Lung (tissue), 11 donors: ENCODE measurements at regions not wholly inside any gene's neighbourhood (a gene's known extent, or its start where the extent isn't known, plus 50 kb on each side); places are given as distances from the start of the nearest gene placed in this dataset.

Experiments
- ATAC-seq: fragments of 200-7000 bp; cut with Tn5 transposase; one replicate; pipeline ENCODE4 v1.9.1; 2020; ENCODE audit warnings: moderate number of reproducible peaks; ENCODE audit not compliant: insufficient read depth, low FRiP score
- DNase-seq, 3 donors: peaks; one replicate each; pipeline ENCODE4 v3.0.0-alpha.2; 2013 to 2017
- H3K27ac ChIP-seq, 2 donors: one replicate each; pipeline ENCODE4 v1.5.1; 2013; ENCODE audit warnings: mild to moderate bottlenecking in 2 of 2, moderate library complexity in 2 of 2, control low read depth in 1 of 2, inconsistent platforms in 1 of 2, low read depth in 1 of 2, low read length in 1 of 2
- H3K27me3 ChIP-seq, 3 donors: one replicate each; pipeline ENCODE4 v1.5.1; 2013; ENCODE audit warnings: low read length in 2 of 3; ENCODE audit not compliant: control insufficient read depth in 3 of 3, insufficient read depth in 3 of 3
- H3K36me3 ChIP-seq, 4 donors: one replicate each; pipeline ENCODE4 v1.5.1; 2013; ENCODE audit warnings: low read length in 4 of 4, mild to moderate bottlenecking in 1 of 4, moderate library complexity in 1 of 4; ENCODE audit not compliant: control insufficient read depth in 4 of 4, insufficient read depth in 4 of 4
- H3K4me1 ChIP-seq, 5 donors: one replicate each; pipeline ENCODE4 v1.5.1; 2013; ENCODE audit warnings: low read length in 5 of 5, mild to moderate bottlenecking in 2 of 5, moderate library complexity in 1 of 5; ENCODE audit not compliant: control insufficient read depth in 5 of 5, insufficient read depth in 5 of 5
- H3K4me3 ChIP-seq: one replicate; pipeline ENCODE4 v1.5.1; 2013; ENCODE audit warnings: mild to moderate bottlenecking, control low read depth, moderate library complexity
- H3K9ac ChIP-seq, 2 donors: one replicate each; pipeline ENCODE4 v1.5.1; 2013; ENCODE audit warnings: low read length in 2 of 2, control low read depth in 1 of 2; ENCODE audit not compliant: insufficient read depth in 1 of 2
- H3K9me3 ChIP-seq, 4 donors: one replicate each; pipeline ENCODE4 v1.5.1; 2013; ENCODE audit warnings: low read length in 3 of 4, mild to moderate bottlenecking in 1 of 4, moderate library complexity in 1 of 4; ENCODE audit not compliant: control insufficient read depth in 4 of 4, insufficient read depth in 3 of 4
- WGBS, 2 donors: extraction: QIAGEN DNeasy Blood & Tissue Kit; methylation state at CpG; one replicate each; pipeline ENCODE4 v1.1.7; 2013; 5-methylcytosine and 5-hydroxymethylcytosine counted together
- TF ChIP-seq, protein P1 (sequence below): IDR thresholded peaks from 2 replicates; pipeline ENCODE4 v1.5.1; 2012; ENCODE audit warnings: mild to moderate bottlenecking; ENCODE audit errors: control extremely low read depth, extremely low read depth
- donor health status: control.
- donor health status: control.
- donor health status: Bipolar disorder and iron deficiency.
- donor health status: healthy.
- donor health status: DM: yes; HTN: yes; CAD: no.

DNA sequence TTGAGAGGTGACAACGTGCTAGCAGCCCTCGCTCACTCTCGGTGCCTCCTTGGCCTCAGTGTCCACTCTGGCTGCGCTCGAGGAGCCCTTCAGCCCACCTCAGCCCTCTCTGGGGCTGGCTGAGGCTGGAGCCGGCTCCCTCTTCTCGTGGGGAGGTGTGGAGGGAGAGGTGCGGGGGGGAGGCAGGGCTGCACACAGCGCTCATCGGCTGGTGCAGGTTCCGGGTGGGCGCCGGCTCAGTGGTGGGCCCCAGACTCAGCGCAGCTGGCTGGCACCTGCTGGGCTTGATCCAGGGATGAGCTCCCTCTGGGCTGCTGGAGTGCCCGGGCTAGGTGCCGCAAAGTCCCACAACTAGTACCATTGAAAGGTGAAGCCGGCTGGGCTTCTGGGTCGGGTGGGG, 957.8 kb upstream of the GJE1 start:
- ATAC-seq (no peak), DNase-seq (no peak)
- H3K9ac ChIP-seq: no peak overlapping the region
- TF ChIP-seq, protein P1, sequence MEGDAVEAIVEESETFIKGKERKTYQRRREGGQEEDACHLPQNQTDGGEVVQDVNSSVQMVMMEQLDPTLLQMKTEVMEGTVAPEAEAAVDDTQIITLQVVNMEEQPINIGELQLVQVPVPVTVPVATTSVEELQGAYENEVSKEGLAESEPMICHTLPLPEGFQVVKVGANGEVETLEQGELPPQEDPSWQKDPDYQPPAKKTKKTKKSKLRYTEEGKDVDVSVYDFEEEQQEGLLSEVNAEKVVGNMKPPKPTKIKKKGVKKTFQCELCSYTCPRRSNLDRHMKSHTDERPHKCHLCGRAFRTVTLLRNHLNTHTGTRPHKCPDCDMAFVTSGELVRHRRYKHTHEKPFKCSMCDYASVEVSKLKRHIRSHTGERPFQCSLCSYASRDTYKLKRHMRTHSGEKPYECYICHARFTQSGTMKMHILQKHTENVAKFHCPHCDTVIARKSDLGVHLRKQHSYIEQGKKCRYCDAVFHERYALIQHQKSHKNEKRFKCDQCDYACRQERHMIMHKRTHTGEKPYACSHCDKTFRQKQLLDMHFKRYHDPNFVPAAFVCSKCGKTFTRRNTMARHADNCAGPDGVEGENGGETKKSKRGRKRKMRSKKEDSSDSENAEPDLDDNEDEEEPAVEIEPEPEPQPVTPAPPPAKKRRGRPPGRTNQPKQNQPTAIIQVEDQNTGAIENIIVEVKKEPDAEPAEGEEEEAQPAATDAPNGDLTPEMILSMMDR: no peak
- H3K27ac ChIP-seq: no peak overlapping the region
- no peaks in the 10 kb centered on the region for H3K27me3 ChIP-seq
- no peak overlapping the region for H3K4me3 ChIP-seq
- H3K36me3 ChIP-seq: no peaks in the 10 kb centered on the region
- no peaks in the 10 kb centered on the region for H3K4me1 ChIP-seq
- H3K9me3 ChIP-seq: no peaks in the 10 kb centered on the region
- WGBS, 2 donors: 93 to 95% methylated on average over 18 of the region's 18 CpGs

DNA sequence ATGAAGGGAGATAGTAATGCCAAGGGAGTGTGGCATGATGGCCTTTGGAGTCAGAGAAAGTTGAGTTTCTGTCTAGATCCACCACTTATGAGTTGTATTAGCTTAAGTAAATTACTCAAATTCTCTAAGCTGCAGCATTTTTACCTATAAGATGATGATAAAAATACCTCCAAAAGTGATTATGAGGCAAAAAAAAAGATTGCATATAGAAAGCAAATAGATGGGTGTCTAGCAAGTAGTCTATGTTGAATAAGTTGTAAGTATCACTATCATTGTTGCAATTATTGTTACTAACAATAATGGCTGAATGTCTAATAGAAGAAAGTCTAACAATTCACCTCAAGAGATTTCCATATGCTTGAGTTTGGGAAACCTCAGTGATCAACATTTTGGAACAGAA, 959.2 kb upstream of the GJE1 start:
- ATAC-seq: no peak
- no peaks in the 10 kb centered on the region for H3K36me3 ChIP-seq
- H3K4me1 ChIP-seq: no peaks in the 10 kb centered on the region
- H3K4me3 ChIP-seq: no peak overlapping the region
- H3K27ac ChIP-seq: no peak overlapping the region
- H3K27me3 ChIP-seq: no peaks in the 10 kb centered on the region
- no peaks in the 10 kb centered on the region for H3K9me3 ChIP-seq
- DNase-seq: no peak
- TF ChIP-seq, protein P1: no peak
- H3K9ac ChIP-seq: no peak overlapping the region

DNA sequence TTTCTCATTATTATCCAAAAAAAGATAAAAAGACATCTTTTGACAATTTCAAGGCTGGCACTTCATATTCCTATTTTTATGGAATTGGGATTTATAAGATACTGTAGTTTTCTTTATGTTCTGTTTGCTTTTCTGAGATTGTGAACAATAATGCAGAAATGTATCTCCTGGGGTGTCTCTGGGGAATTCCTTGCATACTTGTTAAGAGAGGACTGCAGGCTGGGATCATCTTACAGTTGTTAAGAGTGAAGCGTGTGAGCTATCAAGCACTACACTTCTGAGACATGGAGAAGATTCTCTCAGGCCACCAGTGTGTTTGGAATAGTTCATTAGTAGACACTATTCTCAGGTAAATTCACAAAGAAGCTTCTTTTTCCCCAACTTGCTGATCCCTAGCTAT, 963.3 kb upstream of the GJE1 start:
- Histone ChIP-seq H3K9ac (no peak overlapping the region), H3K27ac (no peak overlapping the region), H3K9me3 (no peaks in the 10 kb centered on the region), H3K4me1 (peaks cover 0 to 19% (median 3%) of the 10 kb centered on the region in 5 donors), H3K36me3 (no peaks in the 10 kb centered on the region), H3K4me3 (no peak overlapping the region), H3K27me3 (no peaks in the 10 kb centered on the region)
- DNase-seq: no peak
- ATAC-seq: no peak
- TF ChIP-seq, protein P1: no peak
- 70 to 71% methylated on average over 1 of the region's 1 CpG for WGBS, 2 donors

DNA sequence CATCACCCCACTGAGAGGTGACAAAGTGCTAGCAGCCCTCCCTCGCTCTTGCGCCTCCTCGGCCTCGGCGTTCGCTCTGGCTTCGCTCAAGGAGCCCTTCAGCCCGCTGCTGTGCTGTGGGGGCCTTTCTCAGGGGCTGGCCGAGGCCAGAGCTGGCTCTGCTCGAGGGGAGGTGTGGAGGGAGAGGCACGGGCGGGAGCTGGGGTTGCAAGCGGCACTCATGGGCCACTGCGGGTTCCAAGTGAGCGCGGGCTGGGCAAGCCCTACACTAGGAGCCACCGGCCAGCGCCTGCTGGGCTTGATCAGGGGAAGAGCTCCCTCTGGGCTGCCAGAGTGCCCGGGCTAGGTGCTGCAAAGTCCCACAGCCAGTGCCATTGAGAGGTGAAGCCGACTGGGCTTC, 964.8 kb upstream of the GJE1 start:
- TF ChIP-seq, protein P1: no peak
- DNase-seq (no peak), ATAC-seq (no peak)
- Histone ChIP-seq H3K27me3 (no peaks in the 10 kb centered on the region), H3K27ac (no peak overlapping the region), H3K9ac (no peak overlapping the region), H3K4me1 (peaks cover 0 to 29% (median 4%) of the 10 kb centered on the region in 5 donors), H3K9me3 (no peaks in the 10 kb centered on the region), H3K4me3 (no peak overlapping the region), H3K36me3 (no peaks in the 10 kb centered on the region)
- 93 to 96% methylated on average over 19 to 20 of the region's 20 CpGs for WGBS, 2 donors
